ENCODE measurements at regions not wholly inside any gene's neighbourhood (a gene's known extent, or its start where the extent isn't known, plus 50 kb on each side); places are given as distances from the start of the nearest gene placed in this dataset.

GRCh38 chr18:56332371-56332770 is 306.0 kb downstream of the TXNL1 start:
- Histone ChIP-seq H4K20me1 (replicated peaks; ENCODE audit: control insufficient read depth, insufficient read depth, low read length) (no peaks in the 10 kb centered on the region; the same call in 1 of the 2 replicates), H2AFZ (ENCODE audit: low read depth, low read length) (no peak overlapping the region), H3K9me1 (ENCODE audit: control insufficient read depth, insufficient read depth, low read length) (no peaks in the 10 kb centered on the region), H3K9ac (ENCODE audit: insufficient read depth in 1 of 2, low read depth in 2 of 2, low read length in 2 of 2) (no peak overlapping the region), H3K4me2 (ENCODE audit: insufficient read depth, low read length) (no peak overlapping the region), H3K27me3 (ENCODE audit: control insufficient read depth in 2 of 2, insufficient read depth in 2 of 2, low read length in 2 of 2) (no peaks in the 10 kb centered on the region), H3K79me2 (ENCODE audit: control insufficient read depth, insufficient read depth, low read length) (no peaks in the 10 kb centered on the region), H3K4me3 (no peak overlapping the region), H3K9me3 (replicated peaks; ENCODE audit: control insufficient read depth, insufficient read depth, low read depth, low read length) (no peaks in the 10 kb centered on the region), H3K36me3 (ENCODE audit: control insufficient read depth, insufficient read depth, low read length) (no peaks in the 10 kb centered on the region), H3K4me1 (replicated peaks in 1 of 2; ENCODE audit: control insufficient read depth in 2 of 2, insufficient read depth in 2 of 2, low read length in 2 of 2) (no peaks in the 10 kb centered on the region), H3K27ac (ENCODE audit: extremely low read depth, low read depth, low read length) (no peak overlapping the region)
- TF ChIP-seq SMAD3 (CRISPR knock-in tag; conservative IDR thresholded peaks at IDR 0.05) (no peak), MIER1 (IDR thresholded peaks at IDR 0.05; ENCODE audit: low read depth) (no peak), NCOR1 (IDR thresholded peaks at IDR 0.05) (no peak), HDAC1 (IDR thresholded peaks at IDR 0.05) (no peak), ZBTB9 (CRISPR knock-in tag; IDR thresholded peaks at IDR 0.05) (no peak), JUND (IDR thresholded peaks at IDR 0.05; ENCODE audit: borderline replicate concordance, low read depth, low read length) (no peak), JUND (tag; IDR thresholded peaks at IDR 0.05; ENCODE audit: borderline replicate concordance, low read depth, low read length) (no peak), PYGO2 (tag; IDR thresholded peaks at IDR 0.05) (no peak), MTA2 (IDR thresholded peaks at IDR 0.05; ENCODE audit: low read depth) (no peak)
- TF ChIP-seq, protein P1, sequence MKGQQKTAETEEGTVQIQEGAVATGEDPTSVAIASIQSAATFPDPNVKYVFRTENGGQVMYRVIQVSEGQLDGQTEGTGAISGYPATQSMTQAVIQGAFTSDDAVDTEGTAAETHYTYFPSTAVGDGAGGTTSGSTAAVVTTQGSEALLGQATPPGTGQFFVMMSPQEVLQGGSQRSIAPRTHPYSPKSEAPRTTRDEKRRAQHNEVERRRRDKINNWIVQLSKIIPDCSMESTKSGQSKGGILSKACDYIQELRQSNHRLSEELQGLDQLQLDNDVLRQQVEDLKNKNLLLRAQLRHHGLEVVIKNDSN (CRISPR knock-in tag; IDR thresholded peaks at IDR 0.05), result no peak
- no peak for FAIRE-seq
- CTCF ChIA-PET (ENCODE audit: low intra/inter-chr PET ratio), result no interaction called here
- intact Hi-C loops (cut with micrococcal nuclease), result no loop called here
- in situ Hi-C loops (cut with MboI), result no loop called here
- DNase-seq (ENCODE audit: extremely low read depth in 1 of 4, low spot score in 3 of 4), result no peak
- 0% methylated on average over 4 of the region's 4 CpGs for WGBS (ENCODE audit: insufficient coverage, low coverage, missing lambda C conversion rate)
- no peak for ATAC-seq
- no TSS peak for BruUV-seq (replicated peaks)
- POLR2A ChIA-PET, result no interaction called here
